C4-2B (cell line): ENCODE measurements at regions not wholly inside any gene's neighbourhood (a gene's known extent, or its start where the extent isn't known, plus 50 kb on each side); places are given as distances from the start of the nearest gene placed in this dataset.

Source experiments
- CTCF ChIP-seq: fragments of 450-650 bp; conservative IDR thresholded peaks from 2 replicates; pipeline ENCODE4 v1.5.1; 2017; ENCODE audit warnings: mild to moderate bottlenecking
- ZFX ChIP-seq: fragments of 450-650 bp; IDR thresholded peaks from 2 replicates; pipeline ENCODE4 v1.6.1; 2017

GRCh38 chr17:15049795-15050160 lies 215.3 kb downstream of the PMP22 start:
- TF ChIP-seq CTCF: no peak
- no peak for TF ChIP-seq ZFX
